ENCODE measurements at regions not wholly inside any gene's neighbourhood (a gene's known extent, or its start where the extent isn't known, plus 50 kb on each side); places are given as distances from the start of the nearest gene placed in this dataset.

DNA sequence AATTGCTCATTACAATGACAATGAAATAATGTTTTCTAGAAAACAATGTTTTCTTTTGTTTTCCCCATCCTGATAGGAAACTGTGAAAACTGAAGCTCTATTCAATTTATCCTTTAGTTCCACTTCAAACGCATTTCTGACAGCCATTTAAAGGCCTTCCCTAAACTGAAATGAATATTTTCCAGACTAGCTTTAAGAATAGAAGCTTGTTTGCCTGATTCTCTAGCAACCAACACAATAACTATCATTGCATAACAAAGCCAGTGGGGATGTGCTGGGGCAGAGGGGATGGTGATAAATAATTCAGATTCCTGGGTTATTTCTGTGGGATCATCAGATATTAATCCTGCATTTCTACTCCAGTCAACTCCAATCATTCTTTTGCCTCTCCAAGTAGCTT is 427.1 kb downstream of the RND3 start:
- TF ChIP-seq, protein P1, sequence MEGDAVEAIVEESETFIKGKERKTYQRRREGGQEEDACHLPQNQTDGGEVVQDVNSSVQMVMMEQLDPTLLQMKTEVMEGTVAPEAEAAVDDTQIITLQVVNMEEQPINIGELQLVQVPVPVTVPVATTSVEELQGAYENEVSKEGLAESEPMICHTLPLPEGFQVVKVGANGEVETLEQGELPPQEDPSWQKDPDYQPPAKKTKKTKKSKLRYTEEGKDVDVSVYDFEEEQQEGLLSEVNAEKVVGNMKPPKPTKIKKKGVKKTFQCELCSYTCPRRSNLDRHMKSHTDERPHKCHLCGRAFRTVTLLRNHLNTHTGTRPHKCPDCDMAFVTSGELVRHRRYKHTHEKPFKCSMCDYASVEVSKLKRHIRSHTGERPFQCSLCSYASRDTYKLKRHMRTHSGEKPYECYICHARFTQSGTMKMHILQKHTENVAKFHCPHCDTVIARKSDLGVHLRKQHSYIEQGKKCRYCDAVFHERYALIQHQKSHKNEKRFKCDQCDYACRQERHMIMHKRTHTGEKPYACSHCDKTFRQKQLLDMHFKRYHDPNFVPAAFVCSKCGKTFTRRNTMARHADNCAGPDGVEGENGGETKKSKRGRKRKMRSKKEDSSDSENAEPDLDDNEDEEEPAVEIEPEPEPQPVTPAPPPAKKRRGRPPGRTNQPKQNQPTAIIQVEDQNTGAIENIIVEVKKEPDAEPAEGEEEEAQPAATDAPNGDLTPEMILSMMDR (conservative IDR thresholded peaks at IDR 0.05; ENCODE audit: low read length), result no peak
- no peak for TF ChIP-seq EZH2phosphoT487 (IDR thresholded peaks at IDR 0.05; ENCODE audit: borderline replicate concordance)

All from Loucy (cell line).